Sigmoid colon (tissue), 6 donors: ENCODE measurements at regions not wholly inside any gene's neighbourhood (a gene's known extent, or its start where the extent isn't known, plus 50 kb on each side); places are given as distances from the start of the nearest gene placed in this dataset.

Source experiments
- DNase-seq: peaks from one replicate; pipeline ENCODE4 v3.0.0-alpha.2; 2019
- H3K27ac ChIP-seq, 4 donors: fragments of 200-600 bp; sonication (generic); one replicate each; pipeline ENCODE4 v1.5.1; 2016 to 2019; ENCODE audit warnings: mild to moderate bottlenecking in 1 of 4
- H3K27me3 ChIP-seq, 3 donors: fragments of 200-600 bp; sonication (generic); one replicate each; pipeline ENCODE4 v1.5.1; 2019; ENCODE audit warnings: mild to moderate bottlenecking in 1 of 3
- H3K36me3 ChIP-seq, 4 donors: fragments of 200-600 bp; sonication (generic); one replicate each; pipeline ENCODE4 v1.5.1; 2016 to 2019
- H3K4me1 ChIP-seq, 4 donors: fragments of 200-600 bp; sonication (generic); one replicate each; pipeline ENCODE4 v1.5.1; 2017 to 2019
- H3K4me3 ChIP-seq, 4 donors: fragments of 200-600 bp; sonication (generic); one replicate each; pipeline ENCODE4 v1.5.1; 2017 to 2019; ENCODE audit warnings: mild to moderate bottlenecking in 2 of 4, moderate library complexity in 1 of 4
- H3K9me3 ChIP-seq, 4 donors: fragments of 200-600 bp in 3 of 4; sonication (generic) in 3 of 4; one replicate each; pipeline versions ENCODE4 v1.5.1 to v1.6.1; 2013 to 2019
- EP300 ChIP-seq, 4 donors: sonication (generic); formaldehyde crosslinking; IDR thresholded peaks; one replicate each; pipeline ENCODE4 v1.6.1; 2017; ENCODE audit warnings: antibody characterized with exemption in 4 of 4
- POLR2A ChIP-seq, 2 donors: fragments of 450-650 bp; IDR thresholded peaks; one replicate each; pipeline ENCODE4 v1.6.1; 2016; ENCODE audit warnings: antibody characterized with exemption in 2 of 2, mild to moderate bottlenecking in 2 of 2, moderate library complexity in 2 of 2
- POLR2AphosphoS5 ChIP-seq, 4 donors: sonication (generic); formaldehyde crosslinking; IDR thresholded peaks; one replicate each; pipeline ENCODE4 v1.6.1; 2017; ENCODE audit warnings: antibody characterized with exemption in 4 of 4
- WGBS, 2 donors: extraction: QIAGEN DNeasy Blood & Tissue Kit; methylation state at CpG; one replicate each; pipeline ENCODE4 v1.1.7; 2013; 5-methylcytosine and 5-hydroxymethylcytosine counted together
- intact Hi-C: fragments of 100-400 bp; cut with DNase I; formaldehyde crosslinking; loops from one replicate; pipeline ENCODE4 v1.15.1; 2023
- TF ChIP-seq, protein P1 (sequence below), 4 experiments: fragments of 450-650 bp in 3 of 4; fragments of 200-600 bp in 1 of 4; IDR thresholded peaks; one replicate each; pipeline ENCODE4 v1.5.1; 2016 to 2019; ENCODE audit warnings: antibody characterized with exemption in 4 of 4, mild to moderate bottlenecking in 3 of 4, moderate library complexity in 2 of 4
- donor health status: healthy with polysubstance abuse.
- donor health status: healthy.

DNA sequence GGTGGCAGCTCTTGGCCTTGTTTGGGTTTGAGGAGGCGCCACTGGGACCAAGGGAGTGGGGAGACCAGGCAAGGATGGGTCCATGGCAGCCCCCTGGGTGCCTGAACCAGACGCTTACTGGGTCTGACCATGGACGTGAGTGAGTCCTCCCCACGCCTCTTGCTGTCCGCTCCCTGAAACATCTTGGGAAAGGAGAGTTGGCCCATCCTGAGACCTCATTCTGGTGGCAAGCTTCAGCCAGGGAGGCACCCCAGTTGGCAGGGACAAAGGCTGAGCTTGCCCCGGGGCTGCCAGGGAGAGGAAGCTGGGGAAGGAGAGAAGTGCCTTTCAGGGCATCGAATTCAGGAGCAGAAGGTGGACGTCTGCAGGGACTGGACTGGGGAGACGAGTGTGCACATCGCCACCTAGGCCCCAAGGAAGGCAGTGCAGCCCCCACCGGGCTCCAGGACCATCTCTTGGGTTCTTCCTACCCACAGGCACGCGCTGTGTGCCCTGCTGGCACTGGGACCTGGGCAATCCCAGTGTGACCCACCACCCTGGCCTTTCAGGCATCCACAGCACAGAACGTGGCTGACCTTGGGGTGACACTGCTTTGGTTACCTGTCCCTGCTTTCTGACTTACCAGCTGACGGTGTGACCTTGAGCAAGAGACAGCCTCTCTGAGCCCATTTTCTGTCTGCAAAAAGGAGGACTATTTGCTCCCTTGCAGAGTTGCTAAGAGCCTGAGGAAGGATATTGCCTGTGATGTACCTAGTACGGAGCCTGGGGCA lies 132.9 kb upstream of the WNT4 start:
- Histone ChIP-seq H3K4me1 (no peaks in the 10 kb centered on the region), H3K36me3 (no peaks in the 10 kb centered on the region), H3K9me3 (no peaks in the 10 kb centered on the region), H3K27me3 (no peaks in the 10 kb centered on the region), H3K4me3 (no peak overlapping the region), H3K27ac (no peak overlapping the region)
- no peak for DNase-seq
- TF ChIP-seq, protein P1, sequence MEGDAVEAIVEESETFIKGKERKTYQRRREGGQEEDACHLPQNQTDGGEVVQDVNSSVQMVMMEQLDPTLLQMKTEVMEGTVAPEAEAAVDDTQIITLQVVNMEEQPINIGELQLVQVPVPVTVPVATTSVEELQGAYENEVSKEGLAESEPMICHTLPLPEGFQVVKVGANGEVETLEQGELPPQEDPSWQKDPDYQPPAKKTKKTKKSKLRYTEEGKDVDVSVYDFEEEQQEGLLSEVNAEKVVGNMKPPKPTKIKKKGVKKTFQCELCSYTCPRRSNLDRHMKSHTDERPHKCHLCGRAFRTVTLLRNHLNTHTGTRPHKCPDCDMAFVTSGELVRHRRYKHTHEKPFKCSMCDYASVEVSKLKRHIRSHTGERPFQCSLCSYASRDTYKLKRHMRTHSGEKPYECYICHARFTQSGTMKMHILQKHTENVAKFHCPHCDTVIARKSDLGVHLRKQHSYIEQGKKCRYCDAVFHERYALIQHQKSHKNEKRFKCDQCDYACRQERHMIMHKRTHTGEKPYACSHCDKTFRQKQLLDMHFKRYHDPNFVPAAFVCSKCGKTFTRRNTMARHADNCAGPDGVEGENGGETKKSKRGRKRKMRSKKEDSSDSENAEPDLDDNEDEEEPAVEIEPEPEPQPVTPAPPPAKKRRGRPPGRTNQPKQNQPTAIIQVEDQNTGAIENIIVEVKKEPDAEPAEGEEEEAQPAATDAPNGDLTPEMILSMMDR (IDR thresholded peaks at IDR 0.05), result peak in 3 of 4 experiments; percentile 56 to 73 (median 57)
- no peak for TF ChIP-seq POLR2AphosphoS5 (IDR thresholded peaks at IDR 0.05)
- intact Hi-C loops, result loop anchor here (10.0 kb wide), 1 partner anchor 171 kb away; no protein-coding TSS in a partner anchor
- WGBS, 2 donors, result 35 to 41% methylated on average over 16 of the region's 16 CpGs

DNA sequence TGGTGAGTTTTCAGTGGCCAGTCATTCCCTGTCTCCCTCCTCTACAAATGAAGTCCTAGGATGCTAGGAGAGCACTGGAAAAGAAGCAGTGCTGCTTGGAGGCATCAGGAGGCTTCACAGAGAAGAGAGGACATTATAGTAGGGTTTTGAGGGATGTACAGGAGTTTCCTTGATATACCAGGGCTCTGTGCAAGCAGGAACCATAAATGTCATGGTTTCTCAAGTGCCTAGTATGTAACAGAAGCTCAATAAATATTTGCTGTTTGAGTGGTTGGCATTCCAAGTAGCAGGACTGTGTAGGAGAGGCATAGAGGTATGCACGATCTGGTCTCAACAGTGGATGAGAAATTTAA lies 133.5 kb upstream of the WNT4 start:
- no peaks in the 10 kb centered on the region for H3K36me3 ChIP-seq
- whole genome bisulfite sequencing, 2 donors, result 64 to 77% methylated on average over 1 of the region's 1 CpG
- H3K27me3 ChIP-seq, result no peaks in the 10 kb centered on the region
- no peaks in the 10 kb centered on the region for H3K4me1 ChIP-seq
- TF ChIP-seq POLR2A (IDR thresholded peaks at IDR 0.05) (no peak), EP300 (IDR thresholded peaks at IDR 0.05) (no peak), POLR2AphosphoS5 (IDR thresholded peaks at IDR 0.05) (no peak)
- TF ChIP-seq, protein P1 (IDR thresholded peaks at IDR 0.05), result no peak
- no peaks in the 10 kb centered on the region for H3K9me3 ChIP-seq
- intact Hi-C loops, result loop anchor here (10.0 kb wide), 1 partner anchor 172 kb away; no protein-coding TSS in a partner anchor
- H3K4me3 ChIP-seq, result no peak overlapping the region
- no peak overlapping the region for H3K27ac ChIP-seq
- DNase-seq, result no peak

DNA sequence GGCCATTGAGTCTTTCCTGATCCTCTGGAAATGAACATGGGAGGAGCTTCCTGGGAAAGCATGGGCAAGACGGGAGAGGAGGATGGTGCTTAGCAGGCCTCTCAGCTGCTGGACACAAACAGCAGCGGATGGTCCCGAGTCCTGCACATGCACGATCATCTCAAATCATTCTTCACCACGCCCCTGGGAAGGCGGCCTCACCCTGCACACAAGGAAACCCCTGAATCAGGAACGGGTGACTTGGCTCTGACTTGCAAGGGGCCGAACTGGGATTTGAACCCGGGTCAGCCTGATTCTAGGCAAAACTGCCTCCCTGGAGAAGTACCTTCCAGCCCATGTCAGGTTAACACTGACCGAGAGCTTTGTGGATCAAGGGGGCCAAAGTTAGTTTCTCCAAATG lies 134.8 kb upstream of the WNT4 start:
- Histone ChIP-seq H3K4me3 (no peak overlapping the region), H3K9me3 (no peaks in the 10 kb centered on the region), H3K36me3 (no peaks in the 10 kb centered on the region), H3K27me3 (no peaks in the 10 kb centered on the region), H3K4me1 (no peaks in the 10 kb centered on the region), H3K27ac (no peak overlapping the region)
- 65 to 81% methylated on average over 10 of the region's 10 CpGs for WGBS, 2 donors
- no peak for TF ChIP-seq EP300 (IDR thresholded peaks at IDR 0.05)
- TF ChIP-seq, protein P1 (IDR thresholded peaks at IDR 0.05), result no peak
- TF ChIP-seq POLR2AphosphoS5 (IDR thresholded peaks at IDR 0.05), result no peak
- TF ChIP-seq POLR2A (IDR thresholded peaks at IDR 0.05), result no peak
- intact Hi-C loops, result loop anchor here (10.0 kb wide), 1 partner anchor 173 kb away; no protein-coding TSS in a partner anchor
- no peak for DNase-seq

DNA sequence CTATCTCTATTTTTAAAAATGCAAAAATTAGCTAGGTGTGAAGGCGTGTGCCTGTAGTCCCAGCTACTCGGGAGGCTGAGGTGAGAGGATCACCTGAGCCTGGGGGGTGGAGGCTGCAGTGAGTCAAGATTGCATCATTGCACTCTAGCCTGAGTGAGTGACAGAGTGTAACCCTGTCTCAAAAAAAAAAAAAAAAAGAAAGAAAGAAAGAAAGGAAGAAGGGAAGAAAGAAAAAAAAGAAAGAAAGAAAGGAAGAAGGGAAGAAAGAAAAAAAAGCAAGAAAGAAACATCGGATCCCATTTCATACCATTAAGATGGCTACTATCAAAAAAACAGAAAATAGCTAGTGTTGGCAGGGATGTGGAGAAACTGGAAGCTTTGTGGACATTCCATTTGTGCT lies 136.8 kb upstream of the WNT4 start:
- H3K4me1 ChIP-seq, result no peaks in the 10 kb centered on the region
- TF ChIP-seq POLR2AphosphoS5 (IDR thresholded peaks at IDR 0.05) (no peak), EP300 (IDR thresholded peaks at IDR 0.05) (no peak), POLR2A (IDR thresholded peaks at IDR 0.05) (no peak)
- TF ChIP-seq, protein P1 (IDR thresholded peaks at IDR 0.05), result no peak
- no peak overlapping the region for H3K4me3 ChIP-seq
- no peak for DNase-seq
- 92 to 94% methylated on average over 3 of the region's 3 CpGs for WGBS, 2 donors
- no peak overlapping the region for H3K27ac ChIP-seq
- no peaks in the 10 kb centered on the region for H3K27me3 ChIP-seq
- intact Hi-C loops, result loop anchor here (10.0 kb wide), 1 partner anchor 175 kb away; no protein-coding TSS in a partner anchor
- H3K36me3 ChIP-seq, result no peaks in the 10 kb centered on the region
- no peaks in the 10 kb centered on the region for H3K9me3 ChIP-seq
